ENCODE measurements at regions not wholly inside any gene's neighbourhood (a gene's known extent, or its start where the extent isn't known, plus 50 kb on each side); places are given as distances from the start of the nearest gene placed in this dataset.

- intact Hi-C loops (cut with micrococcal nuclease; ENCODE audit: unreplicated experiment), result no loop called here
- BruUV-seq (replicated peaks), result no TSS peak
- Mint-ChIP-seq H3K4me1 (ENCODE audit: low read depth, unreplicated experiment) (peaks cover 7% of the 10 kb centered on the region), H3K27ac (ENCODE audit: unreplicated experiment) (no peak overlapping the region), H3K27me3 (ENCODE audit: insufficient read depth, unreplicated experiment) (no peaks in the 10 kb centered on the region), H3K4me3 (ENCODE audit: unreplicated experiment) (no peak overlapping the region), H3K9me3 (ENCODE audit: unreplicated experiment) (no peaks in the 10 kb centered on the region), H3K36me3 (ENCODE audit: insufficient read depth, unreplicated experiment) (no peaks in the 10 kb centered on the region)
- Histone ChIP-seq H3K9me3 (no peaks in the 10 kb centered on the region), H3K36me3 (ENCODE audit: control insufficient read depth, insufficient read depth, low read length) (no peaks in the 10 kb centered on the region), H3K27me3 (replicated peaks; ENCODE audit: control insufficient read depth, insufficient read depth, low read length) (no peaks in the 10 kb centered on the region), H3K4me1 (no peaks in the 10 kb centered on the region), H3K4me3 (ENCODE audit: low read depth, low read length) (no peak overlapping the region)
- no peak for DNase-seq
- ChIA-PET POLR2A (interaction anchor here (0.6 kb wide), 1 partner anchor 66 kb away, joined by 3 read pairs; no protein-coding TSS in a partner anchor), CTCF (no interaction called here)
- TF ChIP-seq CTCF (IDR thresholded peaks at IDR 0.05; ENCODE audit: insufficient read depth in 1 of 2, low read depth in 1 of 2, low read length in 1 of 2, severe bottlenecking in 1 of 2, unreplicated experiment in 1 of 2), result no peak
Measured at GRCh38 chr11:115613986-115614632, 109.9 kb upstream of the CADM1 start.

- no peaks in the 10 kb centered on the region for H3K4me1 ChIP-seq
- no peak for TF ChIP-seq CTCF (IDR thresholded peaks at IDR 0.05; ENCODE audit: insufficient read depth in 1 of 2, low read depth in 1 of 2, low read length in 1 of 2, severe bottlenecking in 1 of 2, unreplicated experiment in 1 of 2)
- H3K36me3 Mint-ChIP-seq (ENCODE audit: insufficient read depth, unreplicated experiment), result no peaks in the 10 kb centered on the region
- H3K27me3 ChIP-seq (replicated peaks; ENCODE audit: control insufficient read depth, insufficient read depth, low read length), result no peaks in the 10 kb centered on the region
- no peaks in the 10 kb centered on the region for H3K36me3 ChIP-seq (ENCODE audit: control insufficient read depth, insufficient read depth, low read length)
- H3K4me1 Mint-ChIP-seq (ENCODE audit: low read depth, unreplicated experiment), result peaks cover 7% of the 10 kb centered on the region
- CTCF ChIA-PET, result interaction anchor here (0.5 to 1.1 kb wide), 2 partner anchors 217 to 278 kb away, joined by 3 to 4 read pairs; no protein-coding TSS in a partner anchor
- H3K27ac Mint-ChIP-seq (ENCODE audit: unreplicated experiment), result no peak overlapping the region
- intact Hi-C loops (cut with micrococcal nuclease; ENCODE audit: unreplicated experiment), result no loop called here
- POLR2A ChIA-PET, result no interaction called here
- H3K9me3 Mint-ChIP-seq (ENCODE audit: unreplicated experiment), result no peaks in the 10 kb centered on the region
- no peak overlapping the region for H3K4me3 ChIP-seq (ENCODE audit: low read depth, low read length)
- H3K27me3 Mint-ChIP-seq (ENCODE audit: insufficient read depth, unreplicated experiment), result peaks cover under 1% of the 10 kb centered on the region
- no peak overlapping the region for H3K4me3 Mint-ChIP-seq (ENCODE audit: unreplicated experiment)
- DNase-seq, result no peak
- no TSS peak for BruUV-seq (replicated peaks)
- no peaks in the 10 kb centered on the region for H3K9me3 ChIP-seq
Measured at GRCh38 chr11:115613004-115613403, 108.8 kb upstream of the CADM1 start.

GRCh38 chr11:115612046-115612730 is 108.0 kb upstream of the CADM1 start:
- no TSS peak for BruUV-seq (replicated peaks)
- no peak overlapping the region for H3K4me3 ChIP-seq (ENCODE audit: low read depth, low read length)
- Mint-ChIP-seq H3K4me3 (ENCODE audit: unreplicated experiment) (no peak overlapping the region), H3K36me3 (ENCODE audit: insufficient read depth, unreplicated experiment) (no peaks in the 10 kb centered on the region), H3K4me1 (ENCODE audit: low read depth, unreplicated experiment) (peaks cover 7% of the 10 kb centered on the region), H3K27ac (ENCODE audit: unreplicated experiment) (no peak overlapping the region), H3K9me3 (ENCODE audit: unreplicated experiment) (no peaks in the 10 kb centered on the region), H3K27me3 (ENCODE audit: insufficient read depth, unreplicated experiment) (peaks cover 8% of the 10 kb centered on the region)
- ChIA-PET CTCF (interaction anchor here (0.5 to 1.1 kb wide), 4 partner anchors 10 to 1125 kb away, joined by 3 to 4 read pairs (median 3); no protein-coding TSS in a partner anchor), POLR2A (no interaction called here)
- no peaks in the 10 kb centered on the region for H3K27me3 ChIP-seq (replicated peaks; ENCODE audit: control insufficient read depth, insufficient read depth, low read length)
- no peaks in the 10 kb centered on the region for H3K36me3 ChIP-seq (ENCODE audit: control insufficient read depth, insufficient read depth, low read length)
- H3K9me3 ChIP-seq, result no peaks in the 10 kb centered on the region
- H3K4me1 ChIP-seq, result no peaks in the 10 kb centered on the region
- intact Hi-C loops (cut with micrococcal nuclease; ENCODE audit: unreplicated experiment), result no loop called here
- TF ChIP-seq CTCF (IDR thresholded peaks at IDR 0.05; ENCODE audit: insufficient read depth in 1 of 2, low read depth in 1 of 2, low read length in 1 of 2, severe bottlenecking in 1 of 2, unreplicated experiment in 1 of 2), result no peak
- no peak for DNase-seq

Measured in Caco-2 (cell line).